HCT116 (cell line): ENCODE measurements at regions not wholly inside any gene's neighbourhood (a gene's known extent, or its start where the extent isn't known, plus 50 kb on each side); places are given as distances from the start of the nearest gene placed in this dataset.

ENCODE experiments used
- ATAC-seq: fragments of 200-7000 bp; cut with Tn5 transposase; 2 replicates; pipeline ENCODE4 v1.9.1; 2020; ENCODE audit warnings: mild to moderate bottlenecking, moderate library complexity
- BruUV-seq: library from RNA; stranded (reverse); fragments of 400-500 nt; replicated peaks from 2 replicates; lab custom pipeline; 2021; lab: Mats Ljungman, UMichigan
- CTCF ChIA-PET: fragments of 300-600 bp; sonication (Branson Sonifier 250); formaldehyde crosslinking; loops from one replicate; lab custom pipeline; 2021; ENCODE audit warnings: antibody characterized with exemption; lab: Charles Lee
- POLR2A ChIA-PET: fragments of 300-600, 350-600 bp; sonication (Branson Sonifier 250); formaldehyde crosslinking; loops from one replicate; lab custom pipeline; 2021; ENCODE audit warnings: antibody characterized with exemption; lab: Charles Lee
- RAD21 ChIA-PET, 2 experiments: fragments of 300-600 bp; sonication (Branson Sonifier 250); formaldehyde crosslinking; loops; one replicate each; lab custom pipeline; 2023; ENCODE audit warnings: low total read pairs in 2 of 2; ENCODE audit not compliant: uncharacterized antibody in 2 of 2, unreplicated experiment in 2 of 2, low non-redundant PET in 1 of 2; lab: Charles Lee
- DNase-seq: peaks from one replicate; pipeline ENCODE4 v3.0.0-alpha.2; 2010; ENCODE audit warnings: low read depth, low spot score
- H2AFZ ChIP-seq: fragments of 200-600 bp; shearing (Covaris generic), sonication (generic); 2 replicates; pipeline ENCODE4 v1.6.1; 2017; ENCODE audit warnings: low read depth, mixed run types, mixed read lengths, antibody characterized with exemption, low read length; ENCODE audit not compliant: poor library complexity, severe bottlenecking
- H3K27ac ChIP-seq: 2 replicates; pipeline ENCODE4 v1.5.1; 2012; ENCODE audit warnings: low read depth, low read length
- H3K27me3 ChIP-seq: fragments of 200-600 bp; sonication (generic); 2 replicates; pipeline ENCODE4 v1.6.1; 2016; ENCODE audit warnings: mixed run types, low read length, mixed read lengths; ENCODE audit not compliant: insufficient read depth
- H3K36me3 ChIP-seq, 2 experiments: fragments of 200-500 bp in 1 of 2; fragments of 200-600 bp in 1 of 2; sonication (Bioruptor generic) in 1 of 2; sonication (generic) in 1 of 2; 2 replicates each; pipeline versions ENCODE4 v1.5.1 to v1.6.1; 2014 to 2016; ENCODE audit warnings: low read length in 2 of 2, inconsistent platforms in 1 of 2, mixed read lengths in 1 of 2, mixed run types in 1 of 2; ENCODE audit not compliant: insufficient read depth in 2 of 2, control insufficient read depth in 1 of 2
- H3K4me1 ChIP-seq, 2 experiments: fragments of 200-600 bp in 1 of 2; sonication (generic) in 1 of 2; 2 replicates each; pipeline versions ENCODE4 v1.5.1 to v1.6.1; 2012 to 2017; ENCODE audit warnings: low read length in 2 of 2, inconsistent platforms in 1 of 2, mild to moderate bottlenecking in 1 of 2, mixed read lengths in 1 of 2, mixed run types in 1 of 2, moderate library complexity in 1 of 2; ENCODE audit not compliant: insufficient read depth in 2 of 2, control insufficient read depth in 1 of 2
- H3K4me2 ChIP-seq: fragments of 200-600 bp; sonication (generic); 2 replicates; pipeline ENCODE4 v1.6.1; 2017; ENCODE audit warnings: mixed run types, low read length, mixed read lengths
- H3K4me3 ChIP-seq, 2 experiments: fragments of 200-600 bp in 1 of 2; sonication (generic) in 1 of 2; replicated peaks in 1 of 2; 2 replicates each; pipeline ENCODE4 v1.5.1; 2011 to 2016; ENCODE audit warnings: low read length in 2 of 2, control low read depth in 1 of 2, low read depth in 1 of 2, mild to moderate bottlenecking in 1 of 2, mixed read lengths in 1 of 2, mixed run types in 1 of 2
- H3K79me2 ChIP-seq: fragments of 200-600 bp; sonication (generic); 2 replicates; pipeline ENCODE4 v1.6.1; 2017; ENCODE audit warnings: mild to moderate bottlenecking, mixed run types, low read length, moderate library complexity, mixed read lengths; ENCODE audit not compliant: insufficient read depth
- H3K9ac ChIP-seq: fragments of 200-600 bp; sonication (generic); 2 replicates; pipeline ENCODE4 v1.6.1; 2016; ENCODE audit warnings: low read length, mixed read lengths
- H3K9me2 ChIP-seq: fragments of 200-600 bp; sonication (generic), shearing (Covaris generic); 2 replicates; pipeline ENCODE4 v1.6.1; 2017; ENCODE audit warnings: mixed run types, mild to moderate bottlenecking, moderate library complexity; ENCODE audit not compliant: insufficient read depth
- H3K9me3 ChIP-seq, 2 experiments: fragments of 200-500 bp in 1 of 2; fragments of 200-600 bp in 1 of 2; sonication (Bioruptor generic) in 1 of 2; sonication (generic) in 1 of 2; 2 replicates each; pipeline ENCODE4 v1.6.1; 2014 to 2017; ENCODE audit warnings: low read length in 2 of 2, mixed read lengths in 2 of 2, inconsistent platforms in 1 of 2, low read depth in 1 of 2, mild to moderate bottlenecking in 1 of 2, mixed run types in 1 of 2, moderate library complexity in 1 of 2; ENCODE audit not compliant: control insufficient read depth in 1 of 2, insufficient read depth in 1 of 2
- H4K20me1 ChIP-seq: fragments of 200-600 bp; sonication (generic), shearing (Covaris generic); 2 replicates; pipeline ENCODE4 v1.6.1; 2017; ENCODE audit warnings: mixed run types, mild to moderate bottlenecking, moderate library complexity; ENCODE audit not compliant: insufficient read depth
- CEBPB ChIP-seq: IDR thresholded peaks from 2 replicates; pipeline ENCODE4 v1.6.1; 2012; ENCODE audit warnings: low read depth
- CTCF ChIP-seq, 3 experiments: fragments of 200-600 bp in 1 of 3; sonication (generic) in 1 of 3; IDR thresholded peaks in 2 of 3; conservative IDR thresholded peaks in 1 of 3; 2 replicates each; pipeline ENCODE4 v1.5.1; 2012 to 2017; ENCODE audit warnings: low read depth in 2 of 3, low read length in 2 of 3, antibody characterized with exemption in 1 of 3, borderline replicate concordance in 1 of 3, control low read depth in 1 of 3, mild to moderate bottlenecking in 1 of 3, mixed read lengths in 1 of 3, mixed run types in 1 of 3, moderate library complexity in 1 of 3; ENCODE audit not compliant: insufficient read depth in 1 of 3
- EGR1 ChIP-seq: IDR thresholded peaks from 2 replicates; pipeline ENCODE4 v1.6.1; 2012; ENCODE audit warnings: low read depth
- EZH2phosphoT487 ChIP-seq: fragments of 200-600 bp; IDR thresholded peaks from 2 replicates; pipeline ENCODE4 v1.6.1; 2018; ENCODE audit warnings: antibody characterized with exemption, borderline replicate concordance
- FOSL1 ChIP-seq: IDR thresholded peaks from 2 replicates; pipeline ENCODE4 v1.6.1; 2012; ENCODE audit warnings: low read depth
- POLR2AphosphoS5 ChIP-seq: IDR thresholded peaks from 2 replicates; pipeline ENCODE4 v1.6.1; 2011; ENCODE audit warnings: mild to moderate bottlenecking, low read depth, low read length, moderate library complexity
- SP1 ChIP-seq: IDR thresholded peaks from 2 replicates; pipeline ENCODE4 v1.6.1; 2012; ENCODE audit warnings: low read depth
- SRF ChIP-seq: IDR thresholded peaks from 2 replicates; pipeline ENCODE4 v1.6.1; 2012; ENCODE audit warnings: low read depth
- ZBTB33 ChIP-seq: IDR thresholded peaks from 2 replicates; pipeline ENCODE4 v1.6.1; 2011; ENCODE audit warnings: mild to moderate bottlenecking, low read length, moderate library complexity; ENCODE audit not compliant: insufficient replicate concordance; ENCODE audit errors: extremely low read depth
- ZNF274 ChIP-seq: fragments of 200-500 bp; sonication (Bioruptor generic); IDR thresholded peaks from 2 replicates; pipeline ENCODE4 v1.6.1; 2014; ENCODE audit warnings: mild to moderate bottlenecking, low read depth, low read length, inconsistent platforms
- intact Hi-C: fragments of 100-400 bp; cut with micrococcal nuclease; formaldehyde crosslinking; loops from 2 replicates; pipeline ENCODE4 v1.10.0; 2022

- Histone ChIP-seq H3K4me1 (no peaks in the 10 kb centered on the region), H3K4me3 (no peak overlapping the region), H3K27ac (no peak overlapping the region), H3K4me2 (no peak overlapping the region), H3K9ac (no peak overlapping the region), H3K79me2 (no peaks in the 10 kb centered on the region), H3K27me3 (no peaks in the 10 kb centered on the region), H3K36me3 (no peaks in the 10 kb centered on the region), H3K9me2 (no peaks in the 10 kb centered on the region), H3K9me3 (no peaks in the 10 kb centered on the region; a peak in 1 of 4 replicates), H2AFZ (no peak overlapping the region), H4K20me1 (no peaks in the 10 kb centered on the region)
- no peak for ATAC-seq
- DNase-seq, result no peak
- TF ChIP-seq CTCF (IDR thresholded peaks at IDR 0.05 in 2 of 3, conservative IDR thresholded peaks at IDR 0.05 in 1 of 3; ENCODE audit: borderline replicate concordance in 1 of 3, insufficient read depth in 1 of 3, low read depth in 2 of 3, low read length in 2 of 3) (no peak), CEBPB (peak; percentile 63), EZH2phosphoT487 (no peak), SP1 (0 out of 2 replicates have a peak, but pooled peaks have one; percentile 12), SRF (no peak)
- RAD21 ChIA-PET, result no interaction called here
- BruUV-seq, result no TSS peak
- POLR2A ChIA-PET, result no interaction called here
- CTCF ChIA-PET, result no interaction called here
- intact Hi-C loops, result no loop called here
These were observed 306.3 kb upstream of the ESRRG start for GRCh38 chr1:217029281-217030157.

GRCh38 chr1:217027403-217028080 is 304.3 kb upstream of the ESRRG start:
- no peaks in the 10 kb centered on the region for H3K27me3 ChIP-seq
- ChIA-PET POLR2A (no interaction called here), RAD21 (no interaction called here), CTCF (no interaction called here)
- intact Hi-C loops, result no loop called here
- no peak overlapping the region for H3K4me2 ChIP-seq
- H3K4me3 ChIP-seq, result no peak overlapping the region
- no peak overlapping the region for H3K9ac ChIP-seq
- no peaks in the 10 kb centered on the region for H3K9me2 ChIP-seq
- H3K79me2 ChIP-seq, result no peaks in the 10 kb centered on the region
- no peak overlapping the region for H2AFZ ChIP-seq
- H3K9me3 ChIP-seq, result no peaks in the 10 kb centered on the region; a peak in 1 of 4 replicates
- no peaks in the 10 kb centered on the region for H3K36me3 ChIP-seq
- no peak for ATAC-seq
- no peaks in the 10 kb centered on the region for H3K4me1 ChIP-seq
- no TSS peak for BruUV-seq
- no peak overlapping the region for H3K27ac ChIP-seq
- no peak for DNase-seq
- no peaks in the 10 kb centered on the region for H4K20me1 ChIP-seq
- TF ChIP-seq EGR1 (no peak), SRF (no peak), FOSL1 (no peak), POLR2AphosphoS5 (no peak), CTCF (IDR thresholded peaks at IDR 0.05 in 2 of 3, conservative IDR thresholded peaks at IDR 0.05 in 1 of 3; ENCODE audit: borderline replicate concordance in 1 of 3, insufficient read depth in 1 of 3, low read depth in 2 of 3, low read length in 2 of 3) (no peak), ZNF274 (no peak), ZBTB33 (no peak)
